Neuronal stem cell (in vitro differentiated cells): ENCODE measurements at regions not wholly inside any gene's neighbourhood (a gene's known extent, or its start where the extent isn't known, plus 50 kb on each side); places are given as distances from the start of the nearest gene placed in this dataset.

Source experiments
- DNase-seq: peaks from one replicate; pipeline ENCODE4 v3.0.0-alpha.2; 2013; ENCODE audit warnings: low spot score
- H2AFZ ChIP-seq: one replicate; pipeline ENCODE4 v1.6.1; 2013; ENCODE audit warnings: mild to moderate bottlenecking, low read length, inconsistent platforms
- H2AK5ac ChIP-seq: 2 replicates; pipeline ENCODE4 v1.6.1; 2013; ENCODE audit warnings: low read depth, mild to moderate bottlenecking, inconsistent platforms, low read length, moderate library complexity, mixed read lengths
- H2BK120ac ChIP-seq: 2 replicates; pipeline ENCODE4 v1.6.1; 2013; ENCODE audit warnings: low read depth, mild to moderate bottlenecking, inconsistent platforms, low read length, moderate library complexity, mixed read lengths
- H2BK12ac ChIP-seq: one replicate; pipeline ENCODE4 v1.6.1; 2013; ENCODE audit warnings: low read length, inconsistent platforms
- H2BK15ac ChIP-seq: 2 replicates; pipeline ENCODE4 v1.6.1; 2013; ENCODE audit warnings: mild to moderate bottlenecking, low read length, inconsistent platforms, mixed read lengths
- H2BK5ac ChIP-seq: one replicate; pipeline ENCODE4 v1.6.1; 2013; ENCODE audit warnings: inconsistent platforms, mild to moderate bottlenecking, low read length, moderate library complexity
- H3K14ac ChIP-seq: one replicate; pipeline ENCODE4 v1.6.1; 2013; ENCODE audit warnings: low read length, inconsistent platforms
- H3K18ac ChIP-seq: 2 replicates; pipeline ENCODE4 v1.6.1; 2013; ENCODE audit warnings: low read length, inconsistent platforms
- H3K23ac ChIP-seq: 2 replicates; pipeline ENCODE4 v1.6.1; 2013; ENCODE audit warnings: low read depth, mild to moderate bottlenecking, mixed read lengths, low read length, inconsistent platforms; ENCODE audit not compliant: poor library complexity
- H3K27ac ChIP-seq: replicated peaks from 3 replicates; pipeline ENCODE4 v1.5.1; 2013; ENCODE audit warnings: low read length, inconsistent platforms
- H3K27me3 ChIP-seq, 3 experiments: 2 replicates each; pipeline ENCODE4 v1.6.1; 2013; ENCODE audit warnings: low read length in 3 of 3, mild to moderate bottlenecking in 2 of 3, inconsistent platforms in 1 of 3, low read depth in 1 of 3, mixed read lengths in 1 of 3, moderate library complexity in 1 of 3; ENCODE audit not compliant: control insufficient read depth in 3 of 3, insufficient read depth in 3 of 3
- H3K36me3 ChIP-seq, 2 donors: replicated peaks in 1 of 2; 2 replicates each; pipeline ENCODE4 v1.6.1; 2013; ENCODE audit warnings: low read length in 2 of 2; ENCODE audit not compliant: control insufficient read depth in 2 of 2, insufficient read depth in 2 of 2
- H3K4ac ChIP-seq: 2 replicates; pipeline ENCODE4 v1.6.1; 2013; ENCODE audit warnings: inconsistent platforms, mild to moderate bottlenecking, low read length, moderate library complexity
- H3K4me1 ChIP-seq, 2 donors: 1 replicate in 1 of 2; 2 replicates in 1 of 2; pipeline ENCODE4 v1.6.1; 2013; ENCODE audit warnings: low read length in 2 of 2, low read depth in 1 of 2; ENCODE audit not compliant: control insufficient read depth in 2 of 2, insufficient read depth in 1 of 2
- H3K4me2 ChIP-seq: one replicate; pipeline ENCODE4 v1.6.1; 2013; ENCODE audit warnings: mild to moderate bottlenecking, low read length, inconsistent platforms; ENCODE audit not compliant: insufficient read depth, poor library complexity, severe bottlenecking
- H3K4me3 ChIP-seq, 2 donors: 2 replicates each; pipeline ENCODE4 v1.5.1; 2013; ENCODE audit warnings: low read length in 2 of 2, mild to moderate bottlenecking in 2 of 2, inconsistent platforms in 1 of 2, moderate library complexity in 1 of 2
- H3K79me1 ChIP-seq: one replicate; pipeline ENCODE4 v1.6.1; 2013; ENCODE audit warnings: low read depth, mild to moderate bottlenecking, inconsistent platforms, low read length, moderate library complexity
- H3K9ac ChIP-seq: one replicate; pipeline ENCODE4 v1.6.1; 2013; ENCODE audit warnings: mild to moderate bottlenecking, low read depth, low read length, inconsistent platforms; ENCODE audit not compliant: poor library complexity
- H3K9me3 ChIP-seq, 2 donors: replicated peaks in 1 of 2; 2 replicates each; pipeline versions ENCODE3 to v1.6.1; 2013; ENCODE audit warnings: low read length in 2 of 2, mild to moderate bottlenecking in 2 of 2, inconsistent platforms in 1 of 2, low read depth in 1 of 2, mixed read lengths in 1 of 2, moderate library complexity in 1 of 2; ENCODE audit not compliant: control insufficient read depth in 2 of 2, insufficient read depth in 1 of 2
- H4K8ac ChIP-seq: one replicate; pipeline ENCODE4 v1.6.1; 2013; ENCODE audit warnings: low read depth, mild to moderate bottlenecking, inconsistent platforms, low read length, moderate library complexity
- H4K91ac ChIP-seq: one replicate; pipeline ENCODE4 v1.6.1; 2013; ENCODE audit warnings: low read length, low read depth, mild to moderate bottlenecking, inconsistent platforms; ENCODE audit not compliant: poor library complexity
- WGBS, 2 donors: extraction: QIAGEN DNeasy Blood & Tissue Kit; methylation state at CpG; one replicate each; pipeline ENCODE4 v1.1.7; 2013; ENCODE audit warnings: missing lambda C conversion rate in 2 of 2, mixed read lengths in 1 of 2; ENCODE audit not compliant: insufficient read length in 2 of 2, insufficient replicate concordance in 1 of 2; ENCODE audit errors: extremely low coverage in 2 of 2; 5-methylcytosine and 5-hydroxymethylcytosine counted together

- no peak for DNase-seq
- H2BK15ac ChIP-seq = no peak overlapping the region
- no peaks in the 10 kb centered on the region for H3K27me3 ChIP-seq
- H3K9me3 ChIP-seq = peaks cover 0 to 2% of the 10 kb centered on the region in 2 donors
- no peak overlapping the region for H2AK5ac ChIP-seq
- peak overlapping the region; percentile 75 for H3K27ac ChIP-seq
- no peak overlapping the region for H2BK12ac ChIP-seq
- H2BK5ac ChIP-seq = no peak overlapping the region
- H3K4me1 ChIP-seq = peaks cover 0 to 5% of the 10 kb centered on the region in 2 donors
- no peak overlapping the region for H3K18ac ChIP-seq
- H3K23ac ChIP-seq = no peak overlapping the region
- no peak overlapping the region for H3K4me2 ChIP-seq
- no peak overlapping the region for H3K14ac ChIP-seq
- H4K8ac ChIP-seq = no peak overlapping the region
- H2AFZ ChIP-seq = no peak overlapping the region
- H3K4ac ChIP-seq = no peak overlapping the region
- H3K79me1 ChIP-seq = no peaks in the 10 kb centered on the region
- H4K91ac ChIP-seq = no peak overlapping the region
- H3K9ac ChIP-seq = no peak overlapping the region
- H3K36me3 ChIP-seq = no peaks in the 10 kb centered on the region
- no CpG with 5 or more reads among the region's 5 CpGs for WGBS, 2 donors
- H2BK120ac ChIP-seq = no peak overlapping the region
- no peak overlapping the region for H3K4me3 ChIP-seq
These were observed 173.9 kb upstream of the VCX3A start for GRCh38 chrX:6708676-6709380.

- no peak overlapping the region for H2AK5ac ChIP-seq
- no peak overlapping the region for H2AFZ ChIP-seq
- no CpG with 5 or more reads among the region's 1 CpG for WGBS, 2 donors
- H3K27me3 ChIP-seq = no peaks in the 10 kb centered on the region
- no peak overlapping the region for H3K4me2 ChIP-seq
- H3K14ac ChIP-seq = no peak overlapping the region
- no peak overlapping the region for H3K9ac ChIP-seq
- H3K4me1 ChIP-seq = peaks cover 0 to 5% of the 10 kb centered on the region in 2 donors
- no peak for DNase-seq
- no peaks in the 10 kb centered on the region for H3K79me1 ChIP-seq
- no peaks in the 10 kb centered on the region for H3K36me3 ChIP-seq
- no peak overlapping the region for H3K4me3 ChIP-seq
- H4K8ac ChIP-seq = no peak overlapping the region
- no peak overlapping the region for H2BK15ac ChIP-seq
- H4K91ac ChIP-seq = no peak overlapping the region
- no peak overlapping the region for H2BK12ac ChIP-seq
- peaks cover 0 to 2% of the 10 kb centered on the region in 2 donors for H3K9me3 ChIP-seq
- H3K27ac ChIP-seq = peak overlapping the region; percentile 75
- no peak overlapping the region for H3K18ac ChIP-seq
- H2BK120ac ChIP-seq = no peak overlapping the region
- no peak overlapping the region for H3K23ac ChIP-seq
- no peak overlapping the region for H3K4ac ChIP-seq
- H2BK5ac ChIP-seq = no peak overlapping the region
These were observed 173.1 kb upstream of the VCX3A start for GRCh38 chrX:6708041-6708440.

- H3K27me3 ChIP-seq = no peaks in the 10 kb centered on the region
- H2BK120ac ChIP-seq = no peak overlapping the region
- H3K79me1 ChIP-seq = no peaks in the 10 kb centered on the region
- H3K23ac ChIP-seq = no peak overlapping the region
- peaks cover 0 to 2% of the 10 kb centered on the region in 2 donors for H3K9me3 ChIP-seq
- H2BK12ac ChIP-seq = no peak overlapping the region
- no peak overlapping the region for H3K9ac ChIP-seq
- H3K36me3 ChIP-seq = no peaks in the 10 kb centered on the region
- no peak for DNase-seq
- no peak overlapping the region for H3K4ac ChIP-seq
- WGBS, 2 donors = no CpG with 5 or more reads among the region's 6 CpGs
- no peak overlapping the region for H2BK15ac ChIP-seq
- H4K8ac ChIP-seq = no peak overlapping the region
- H3K18ac ChIP-seq = no peak overlapping the region
- H4K91ac ChIP-seq = no peak overlapping the region
- H3K14ac ChIP-seq = no peak overlapping the region
- H3K27ac ChIP-seq = peak overlapping the region; percentile 71
- no peak overlapping the region for H2AFZ ChIP-seq
- H2AK5ac ChIP-seq = no peak overlapping the region
- no peak overlapping the region for H2BK5ac ChIP-seq
- H3K4me2 ChIP-seq = no peak overlapping the region
- peaks cover 0 to 5% of the 10 kb centered on the region in 2 donors for H3K4me1 ChIP-seq
- H3K4me3 ChIP-seq = no peak overlapping the region
These were observed 172.6 kb upstream of the VCX3A start for GRCh38 chrX:6707497-6707896.

DNA sequence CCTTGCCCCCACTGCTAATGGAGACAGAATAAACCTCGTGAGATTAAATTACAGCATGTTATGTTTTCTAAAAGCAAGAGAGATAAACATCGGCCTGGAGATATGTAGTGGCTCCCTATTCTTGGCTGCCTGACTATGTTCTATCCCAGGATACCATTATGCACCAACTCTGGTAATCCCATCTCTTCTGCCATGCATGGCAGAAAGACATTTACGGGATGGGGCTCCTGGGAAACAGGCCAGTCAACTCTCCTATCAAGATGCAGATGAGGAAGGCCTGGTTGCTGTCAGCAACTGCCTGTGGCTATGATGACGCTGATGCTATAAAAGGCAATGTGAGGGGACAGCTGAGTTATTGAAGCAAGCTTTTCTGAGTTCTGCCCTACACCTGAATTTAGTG is 166.2 kb upstream of the VCX3A start:
- DNase-seq = no peak
- no CpG with 5 or more reads among the region's 4 CpGs for WGBS, 2 donors
- H3K4ac ChIP-seq = no peak overlapping the region

More for the DNA sequence above, 166.2 kb upstream of the VCX3A start:
- Histone ChIP-seq H3K4me2 (no peak overlapping the region), H3K9me3 (no peaks in the 10 kb centered on the region), H3K14ac (no peak overlapping the region), H4K91ac (no peak overlapping the region), H3K36me3 (no peaks in the 10 kb centered on the region), H2BK120ac (no peak overlapping the region), H2BK5ac (no peak overlapping the region), H2AFZ (no peak overlapping the region), H3K18ac (no peak overlapping the region), H2BK12ac (no peak overlapping the region), H4K8ac (no peak overlapping the region), H2BK15ac (no peak overlapping the region), H3K23ac (no peak overlapping the region), H3K27me3 (no peaks in the 10 kb centered on the region), H3K4me1 (no peaks in the 10 kb centered on the region), H3K9ac (no peak overlapping the region), H2AK5ac (no peak overlapping the region), H3K27ac (no peak overlapping the region), H3K4me3 (no peak overlapping the region), H3K79me1 (no peaks in the 10 kb centered on the region)
